Panc1 (cell line): ENCODE measurements at regions not wholly inside any gene's neighbourhood (a gene's known extent, or its start where the extent isn't known, plus 50 kb on each side); places are given as distances from the start of the nearest gene placed in this dataset.

Experiments
- ATAC-seq: fragments of 200-7000 bp; cut with Tn5 transposase; 2 replicates; pipeline ENCODE4 v1.9.1; 2020; ENCODE audit warnings: mild to moderate bottlenecking, moderate library complexity
- BruUV-seq: library from RNA; stranded (reverse); fragments of 400-500 nt; replicated peaks from 2 replicates; lab custom pipeline; 2021; lab: Mats Ljungman, UMichigan
- CTCF ChIA-PET: fragments of 300-600 bp; sonication (Branson Sonifier 250); formaldehyde crosslinking; loops from one replicate; lab custom pipeline; 2022; ENCODE audit warnings: antibody characterized with exemption; lab: Charles Lee
- POLR2A ChIA-PET: fragments of 300-600 bp; sonication (Branson Sonifier 250); formaldehyde crosslinking; loops from one replicate; lab custom pipeline; 2022; ENCODE audit warnings: antibody characterized with exemption; lab: Charles Lee
- DNase-seq: peaks from one replicate; pipeline ENCODE4 v3.0.0-alpha.2; 2010; ENCODE audit warnings: low read depth, low spot score
- H3K27ac ChIP-seq: 2 replicates; pipeline ENCODE4 v1.5.1; 2011; ENCODE audit warnings: mild to moderate bottlenecking, low read length, inconsistent platforms
- H3K27me3 ChIP-seq: fragments of 200-500 bp; sonication (Bioruptor generic); 2 replicates; pipeline ENCODE4 v1.6.0; 2014; ENCODE audit warnings: low read length, inconsistent platforms; ENCODE audit not compliant: control insufficient read depth, insufficient read depth
- H3K36me3 ChIP-seq: fragments of 200-500 bp; sonication (Bioruptor generic); 2 replicates; pipeline ENCODE4 v1.5.1; 2014; ENCODE audit warnings: inconsistent platforms, mild to moderate bottlenecking, low read length, moderate library complexity; ENCODE audit not compliant: control insufficient read depth, insufficient read depth
- H3K4me1 ChIP-seq: 2 replicates; pipeline ENCODE4 v1.5.1; 2011; ENCODE audit warnings: inconsistent platforms, mild to moderate bottlenecking, low read length, moderate library complexity; ENCODE audit not compliant: control insufficient read depth, insufficient read depth
- H3K4me3 ChIP-seq, 2 experiments: 2 replicates each; pipeline ENCODE4 v1.5.1; 2011 to 2012; ENCODE audit warnings: low read depth in 2 of 2, low read length in 2 of 2, mild to moderate bottlenecking in 2 of 2, inconsistent platforms in 1 of 2, moderate library complexity in 1 of 2
- H3K9me3 ChIP-seq: fragments of 200-500 bp; sonication (Bioruptor generic); 2 replicates; pipeline ENCODE4 v1.5.1; 2014; ENCODE audit warnings: low read depth, mild to moderate bottlenecking, inconsistent platforms, low read length, moderate library complexity; ENCODE audit not compliant: control insufficient read depth, insufficient read depth
- POLR2AphosphoS5 ChIP-seq: IDR thresholded peaks from 2 replicates; pipeline ENCODE4 v1.6.1; 2012; ENCODE audit warnings: mild to moderate bottlenecking, low read depth, low read length, moderate library complexity
- SIN3A ChIP-seq: IDR thresholded peaks from 2 replicates; pipeline ENCODE4 v1.6.1; 2012; ENCODE audit warnings: low read depth, mild to moderate bottlenecking, low read length, moderate library complexity, borderline replicate concordance; ENCODE audit not compliant: insufficient read depth
- TCF7L2 ChIP-seq: IDR thresholded peaks from 2 replicates; pipeline ENCODE4 v1.6.1; 2011; ENCODE audit warnings: mild to moderate bottlenecking, low read depth, low read length, inconsistent platforms
- in situ Hi-C: cut with HindIII; loops from 2 replicates; pipeline ENCODE4 v1.10.0; 2016; ENCODE audit warnings: low sequenced_read_pairs, low pct_unique_long_range_greater_than_20kb
- intact Hi-C: fragments of 100-400 bp; cut with micrococcal nuclease; formaldehyde crosslinking; loops from one replicate; pipeline ENCODE4 v1.10.0; 2022; ENCODE audit not compliant: unreplicated experiment
- TF ChIP-seq, protein P1 (sequence below), 2 experiments: IDR thresholded peaks; 2 replicates each; pipeline ENCODE4 v1.6.1; 2011 to 2012; ENCODE audit warnings: low read depth in 2 of 2, control low read depth in 1 of 2, low read length in 1 of 2, mild to moderate bottlenecking in 1 of 2, moderate library complexity in 1 of 2; ENCODE audit not compliant: insufficient read depth in 1 of 2
- TF ChIP-seq, protein P2 (sequence below): fragments of 450-650 bp; IDR thresholded peaks from 2 replicates; pipeline ENCODE4 v1.5.1; 2017; ENCODE audit warnings: mild to moderate bottlenecking

DNA sequence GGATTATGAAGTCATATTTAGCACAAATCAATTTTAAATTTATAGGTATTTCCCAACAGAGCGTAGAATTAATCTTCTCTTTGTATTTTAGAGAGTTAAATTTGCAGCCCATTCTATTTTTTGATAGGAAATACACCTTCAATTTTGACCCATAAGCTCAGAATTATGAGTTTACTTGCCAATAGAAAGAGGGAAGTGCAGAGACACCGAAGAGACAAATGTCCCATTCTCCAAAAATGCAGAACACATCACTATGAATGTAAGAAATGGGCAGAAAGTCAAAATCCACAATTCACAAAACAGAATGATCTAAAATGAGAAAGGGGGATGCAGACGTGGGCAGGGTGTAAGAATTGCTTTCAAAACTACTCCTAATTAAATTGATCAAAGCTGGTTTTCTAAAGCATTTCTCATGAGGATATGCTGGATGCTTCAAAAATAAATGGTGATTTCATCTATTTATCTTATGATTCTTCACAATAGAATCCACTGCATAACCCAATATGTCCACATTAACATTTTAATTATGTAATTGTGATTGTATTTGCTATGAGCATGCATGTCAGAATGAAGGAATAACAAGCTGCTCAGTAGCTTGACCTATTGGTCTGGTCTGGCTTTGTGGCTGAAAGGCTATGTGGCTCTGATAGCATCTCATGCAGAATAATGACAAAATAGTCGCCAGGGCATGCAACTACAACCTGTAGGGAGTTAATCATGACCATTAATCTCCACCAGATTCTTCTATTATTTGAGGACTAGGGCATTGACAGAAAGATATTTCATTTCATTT lies 550.1 kb upstream of the CDH18 start:
- TF ChIP-seq POLR2AphosphoS5 (no peak), SIN3A (no peak), TCF7L2 (no peak)
- TF ChIP-seq, protein P1, sequence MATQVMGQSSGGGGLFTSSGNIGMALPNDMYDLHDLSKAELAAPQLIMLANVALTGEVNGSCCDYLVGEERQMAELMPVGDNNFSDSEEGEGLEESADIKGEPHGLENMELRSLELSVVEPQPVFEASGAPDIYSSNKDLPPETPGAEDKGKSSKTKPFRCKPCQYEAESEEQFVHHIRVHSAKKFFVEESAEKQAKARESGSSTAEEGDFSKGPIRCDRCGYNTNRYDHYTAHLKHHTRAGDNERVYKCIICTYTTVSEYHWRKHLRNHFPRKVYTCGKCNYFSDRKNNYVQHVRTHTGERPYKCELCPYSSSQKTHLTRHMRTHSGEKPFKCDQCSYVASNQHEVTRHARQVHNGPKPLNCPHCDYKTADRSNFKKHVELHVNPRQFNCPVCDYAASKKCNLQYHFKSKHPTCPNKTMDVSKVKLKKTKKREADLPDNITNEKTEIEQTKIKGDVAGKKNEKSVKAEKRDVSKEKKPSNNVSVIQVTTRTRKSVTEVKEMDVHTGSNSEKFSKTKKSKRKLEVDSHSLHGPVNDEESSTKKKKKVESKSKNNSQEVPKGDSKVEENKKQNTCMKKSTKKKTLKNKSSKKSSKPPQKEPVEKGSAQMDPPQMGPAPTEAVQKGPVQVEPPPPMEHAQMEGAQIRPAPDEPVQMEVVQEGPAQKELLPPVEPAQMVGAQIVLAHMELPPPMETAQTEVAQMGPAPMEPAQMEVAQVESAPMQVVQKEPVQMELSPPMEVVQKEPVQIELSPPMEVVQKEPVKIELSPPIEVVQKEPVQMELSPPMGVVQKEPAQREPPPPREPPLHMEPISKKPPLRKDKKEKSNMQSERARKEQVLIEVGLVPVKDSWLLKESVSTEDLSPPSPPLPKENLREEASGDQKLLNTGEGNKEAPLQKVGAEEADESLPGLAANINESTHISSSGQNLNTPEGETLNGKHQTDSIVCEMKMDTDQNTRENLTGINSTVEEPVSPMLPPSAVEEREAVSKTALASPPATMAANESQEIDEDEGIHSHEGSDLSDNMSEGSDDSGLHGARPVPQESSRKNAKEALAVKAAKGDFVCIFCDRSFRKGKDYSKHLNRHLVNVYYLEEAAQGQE (IDR thresholded peaks at IDR 0.05; ENCODE audit: insufficient read depth in 1 of 2, low read depth in 2 of 2, low read length in 1 of 2): no peak
- TF ChIP-seq, protein P2, sequence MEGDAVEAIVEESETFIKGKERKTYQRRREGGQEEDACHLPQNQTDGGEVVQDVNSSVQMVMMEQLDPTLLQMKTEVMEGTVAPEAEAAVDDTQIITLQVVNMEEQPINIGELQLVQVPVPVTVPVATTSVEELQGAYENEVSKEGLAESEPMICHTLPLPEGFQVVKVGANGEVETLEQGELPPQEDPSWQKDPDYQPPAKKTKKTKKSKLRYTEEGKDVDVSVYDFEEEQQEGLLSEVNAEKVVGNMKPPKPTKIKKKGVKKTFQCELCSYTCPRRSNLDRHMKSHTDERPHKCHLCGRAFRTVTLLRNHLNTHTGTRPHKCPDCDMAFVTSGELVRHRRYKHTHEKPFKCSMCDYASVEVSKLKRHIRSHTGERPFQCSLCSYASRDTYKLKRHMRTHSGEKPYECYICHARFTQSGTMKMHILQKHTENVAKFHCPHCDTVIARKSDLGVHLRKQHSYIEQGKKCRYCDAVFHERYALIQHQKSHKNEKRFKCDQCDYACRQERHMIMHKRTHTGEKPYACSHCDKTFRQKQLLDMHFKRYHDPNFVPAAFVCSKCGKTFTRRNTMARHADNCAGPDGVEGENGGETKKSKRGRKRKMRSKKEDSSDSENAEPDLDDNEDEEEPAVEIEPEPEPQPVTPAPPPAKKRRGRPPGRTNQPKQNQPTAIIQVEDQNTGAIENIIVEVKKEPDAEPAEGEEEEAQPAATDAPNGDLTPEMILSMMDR: no peak
- Histone ChIP-seq H3K36me3 (no peaks in the 10 kb centered on the region), H3K9me3 (no peaks in the 10 kb centered on the region), H3K4me1 (no peaks in the 10 kb centered on the region), H3K4me3 (no peak overlapping the region), H3K27ac (no peak overlapping the region), H3K27me3 (no peaks in the 10 kb centered on the region)
- no peak for DNase-seq
- BruUV-seq: no TSS peak
- POLR2A ChIA-PET: no interaction called here
- no peak for ATAC-seq
- intact Hi-C loops: no loop called here
- CTCF ChIA-PET: no interaction called here
- in situ Hi-C loops: no loop called here

DNA sequence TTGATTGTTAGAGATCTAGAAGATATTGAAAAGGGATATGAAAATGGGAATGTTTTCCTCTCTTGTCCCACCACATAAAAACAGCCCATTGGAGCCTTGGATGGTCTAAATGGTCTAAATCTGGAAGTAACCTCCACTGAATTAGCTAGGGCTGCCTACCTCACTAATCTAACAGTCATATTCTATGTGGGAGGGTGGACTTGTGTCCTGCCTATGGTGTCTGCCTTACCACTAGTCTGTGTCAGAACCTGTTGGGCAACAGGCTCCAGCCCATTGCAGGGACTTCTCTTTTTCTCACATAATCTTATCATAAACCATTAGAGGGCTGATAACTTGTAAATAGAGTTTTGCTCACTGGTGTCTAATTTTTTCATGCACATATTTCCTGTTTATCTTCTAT lies 548.8 kb upstream of the CDH18 start:
- in situ Hi-C loops: no loop called here
- Histone ChIP-seq H3K4me1 (no peaks in the 10 kb centered on the region), H3K27me3 (no peaks in the 10 kb centered on the region), H3K4me3 (no peak overlapping the region), H3K9me3 (no peaks in the 10 kb centered on the region), H3K36me3 (no peaks in the 10 kb centered on the region), H3K27ac (no peak overlapping the region)
- no TSS peak for BruUV-seq
- ChIA-PET CTCF (interaction anchor here (0.6 kb wide), 1 partner anchor 1307 kb away, joined by 3 read pairs; no protein-coding TSS in a partner anchor), POLR2A (no interaction called here)
- TF ChIP-seq, protein P2: no peak
- TF ChIP-seq SIN3A (no peak), TCF7L2 (no peak), POLR2AphosphoS5 (no peak)
- TF ChIP-seq, protein P1 (IDR thresholded peaks at IDR 0.05; ENCODE audit: insufficient read depth in 1 of 2, low read depth in 2 of 2, low read length in 1 of 2): no peak
- ATAC-seq (no peak), DNase-seq (no peak)
- intact Hi-C loops: no loop called here
